ENCODE measurements at regions not wholly inside any gene's neighbourhood (a gene's known extent, or its start where the extent isn't known, plus 50 kb on each side); places are given as distances from the start of the nearest gene placed in this dataset.

DNA sequence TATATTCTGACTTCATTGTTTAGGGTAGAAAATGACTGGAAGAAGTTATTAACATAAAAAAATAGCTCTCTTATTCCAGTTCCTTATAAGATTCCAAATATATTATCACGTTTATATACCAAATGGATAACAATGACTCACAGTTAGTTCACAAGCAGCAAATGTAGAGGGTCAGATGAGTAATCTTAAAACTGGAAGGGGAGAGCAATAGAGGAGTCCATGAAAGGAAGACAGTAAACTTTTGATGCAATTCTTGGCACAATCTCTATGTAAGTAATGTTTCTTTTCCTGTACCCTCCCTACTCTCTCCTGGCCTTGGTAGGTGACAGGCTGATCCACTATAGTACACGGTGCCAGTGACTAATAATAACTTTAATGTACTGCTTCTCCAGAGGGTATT, 259.0 kb upstream of the TRPC5 start:
- Mint-ChIP-seq H3K36me3 (ENCODE audit: insufficient read depth) (peaks cover 11% of the 10 kb centered on the region), H3K4me3 (ENCODE audit: low read depth) (no peak overlapping the region), H3K9me3 (ENCODE audit: low read depth) (peaks cover 23% of the 10 kb centered on the region), H3K27me3 (no peaks in the 10 kb centered on the region), H3K27ac (no peak overlapping the region), H3K4me1 (ENCODE audit: low read depth) (peaks cover 7% of the 10 kb centered on the region)
- no peak for DNase-seq (ENCODE audit: low spot score, unreplicated experiment)
- TF ChIP-seq, protein P1, sequence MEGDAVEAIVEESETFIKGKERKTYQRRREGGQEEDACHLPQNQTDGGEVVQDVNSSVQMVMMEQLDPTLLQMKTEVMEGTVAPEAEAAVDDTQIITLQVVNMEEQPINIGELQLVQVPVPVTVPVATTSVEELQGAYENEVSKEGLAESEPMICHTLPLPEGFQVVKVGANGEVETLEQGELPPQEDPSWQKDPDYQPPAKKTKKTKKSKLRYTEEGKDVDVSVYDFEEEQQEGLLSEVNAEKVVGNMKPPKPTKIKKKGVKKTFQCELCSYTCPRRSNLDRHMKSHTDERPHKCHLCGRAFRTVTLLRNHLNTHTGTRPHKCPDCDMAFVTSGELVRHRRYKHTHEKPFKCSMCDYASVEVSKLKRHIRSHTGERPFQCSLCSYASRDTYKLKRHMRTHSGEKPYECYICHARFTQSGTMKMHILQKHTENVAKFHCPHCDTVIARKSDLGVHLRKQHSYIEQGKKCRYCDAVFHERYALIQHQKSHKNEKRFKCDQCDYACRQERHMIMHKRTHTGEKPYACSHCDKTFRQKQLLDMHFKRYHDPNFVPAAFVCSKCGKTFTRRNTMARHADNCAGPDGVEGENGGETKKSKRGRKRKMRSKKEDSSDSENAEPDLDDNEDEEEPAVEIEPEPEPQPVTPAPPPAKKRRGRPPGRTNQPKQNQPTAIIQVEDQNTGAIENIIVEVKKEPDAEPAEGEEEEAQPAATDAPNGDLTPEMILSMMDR (IDR thresholded peaks at IDR 0.05; ENCODE audit: unreplicated experiment): no peak

DNA sequence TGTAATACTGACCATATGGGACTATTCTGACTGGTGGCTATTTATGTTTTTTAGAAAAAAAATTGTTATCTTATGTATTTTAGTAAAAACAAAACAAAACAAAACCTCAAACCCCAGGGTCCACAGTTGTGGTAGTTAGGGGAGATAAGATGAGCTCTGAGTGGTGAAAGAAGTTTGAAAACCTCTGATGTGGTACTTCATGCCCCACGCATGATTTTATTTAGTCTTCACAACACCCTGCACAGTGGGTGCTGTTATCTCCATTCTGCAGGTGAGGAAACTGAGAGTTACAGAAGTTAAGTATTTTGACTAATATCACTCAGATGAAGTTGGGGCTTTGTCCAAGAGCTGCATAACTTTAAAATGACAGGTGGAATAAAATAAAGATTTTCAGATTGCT, 230.6 kb upstream of the TRPC5 start:
- Mint-ChIP-seq H3K4me3 (ENCODE audit: low read depth) (no peak overlapping the region), H3K4me1 (ENCODE audit: low read depth) (no peaks in the 10 kb centered on the region), H3K36me3 (ENCODE audit: insufficient read depth) (no peaks in the 10 kb centered on the region), H3K27ac (no peak overlapping the region), H3K9me3 (ENCODE audit: low read depth) (no peaks in the 10 kb centered on the region), H3K27me3 (no peaks in the 10 kb centered on the region)
- no peak for DNase-seq (ENCODE audit: low spot score, unreplicated experiment)
- TF ChIP-seq, protein P1 (IDR thresholded peaks at IDR 0.05; ENCODE audit: unreplicated experiment): no peak

DNA sequence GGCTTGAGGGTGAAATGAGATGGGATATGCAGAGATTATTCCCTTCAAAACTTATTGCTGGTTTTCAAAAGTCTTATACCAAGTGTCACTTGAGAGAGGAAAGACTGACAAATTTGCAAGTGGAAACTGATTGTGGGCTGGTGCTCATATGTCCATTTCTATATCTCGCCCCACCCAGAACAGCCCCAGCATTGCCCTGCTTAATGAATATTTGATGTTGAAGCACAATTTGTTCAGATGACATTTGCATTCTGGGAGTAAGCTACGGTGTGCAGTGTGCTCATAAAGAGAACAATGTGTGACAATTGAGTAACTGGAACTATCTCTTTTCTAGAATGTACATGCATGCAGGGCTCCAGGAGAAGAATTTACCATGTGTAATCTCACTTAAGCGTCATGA, 223.5 kb upstream of the TRPC5 start:
- H3K27me3 Mint-ChIP-seq: no peaks in the 10 kb centered on the region
- no peaks in the 10 kb centered on the region for H3K9me3 Mint-ChIP-seq (ENCODE audit: low read depth)
- H3K27ac Mint-ChIP-seq: no peak overlapping the region
- no peak overlapping the region for H3K4me3 Mint-ChIP-seq (ENCODE audit: low read depth)
- no peaks in the 10 kb centered on the region for H3K36me3 Mint-ChIP-seq (ENCODE audit: insufficient read depth)
- TF ChIP-seq, protein P1 (IDR thresholded peaks at IDR 0.05; ENCODE audit: unreplicated experiment): no peak
- H3K4me1 Mint-ChIP-seq (ENCODE audit: low read depth): no peaks in the 10 kb centered on the region
- no peak for DNase-seq (ENCODE audit: low spot score, unreplicated experiment)

DNA sequence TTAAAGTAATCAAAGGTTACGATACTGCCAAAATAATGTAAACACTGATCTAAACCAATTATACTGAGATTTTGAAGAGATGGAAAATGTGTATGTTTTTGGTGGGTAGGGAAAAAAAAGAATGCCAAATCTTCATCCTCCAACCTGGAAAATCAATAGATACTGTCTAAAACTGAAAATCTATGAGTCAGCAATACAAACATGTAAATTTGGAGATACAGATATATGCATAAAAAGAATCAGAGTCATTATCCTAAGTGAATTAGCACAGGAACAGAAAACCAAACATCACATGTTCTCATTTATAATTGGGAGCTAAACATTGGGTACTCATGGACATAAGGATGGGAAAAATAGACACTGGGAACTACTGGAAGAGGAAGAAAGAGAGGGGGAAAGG, 197.4 kb upstream of the TRPC5 start:
- DNase-seq (ENCODE audit: low spot score, unreplicated experiment): no peak
- Mint-ChIP-seq H3K4me3 (ENCODE audit: low read depth) (no peak overlapping the region), H3K27ac (no peak overlapping the region), H3K9me3 (ENCODE audit: low read depth) (peaks cover 4% of the 10 kb centered on the region), H3K27me3 (no peaks in the 10 kb centered on the region), H3K4me1 (ENCODE audit: low read depth) (peaks cover 2% of the 10 kb centered on the region), H3K36me3 (ENCODE audit: insufficient read depth) (no peaks in the 10 kb centered on the region)
- TF ChIP-seq, protein P1 (IDR thresholded peaks at IDR 0.05; ENCODE audit: unreplicated experiment): no peak

DNA sequence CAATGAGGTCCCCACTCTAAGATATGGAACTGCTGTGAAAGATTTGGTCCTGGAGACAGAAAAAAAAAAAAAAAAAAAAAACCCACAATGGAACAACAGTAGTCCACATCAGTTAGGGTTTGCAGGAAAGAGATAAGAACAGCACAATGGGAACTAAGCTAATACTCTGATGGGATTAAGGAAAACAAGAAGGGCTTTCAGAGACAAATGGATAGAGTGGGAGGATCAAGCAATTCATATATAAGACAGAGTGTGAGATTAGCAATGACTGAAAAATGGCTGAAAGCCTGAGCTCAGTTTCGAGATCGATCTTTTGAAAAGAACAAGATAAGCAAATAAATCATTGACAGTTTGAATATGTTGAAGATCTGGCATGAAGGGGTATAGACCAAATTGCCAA, 188.4 kb upstream of the TRPC5 start:
- no peak overlapping the region for H3K27ac Mint-ChIP-seq
- H3K4me3 Mint-ChIP-seq (ENCODE audit: low read depth): no peak overlapping the region
- TF ChIP-seq, protein P1 (IDR thresholded peaks at IDR 0.05; ENCODE audit: unreplicated experiment): no peak
- no peaks in the 10 kb centered on the region for H3K36me3 Mint-ChIP-seq (ENCODE audit: insufficient read depth)
- no peaks in the 10 kb centered on the region for H3K9me3 Mint-ChIP-seq (ENCODE audit: low read depth)
- no peak for DNase-seq (ENCODE audit: low spot score, unreplicated experiment)
- H3K4me1 Mint-ChIP-seq (ENCODE audit: low read depth): peaks cover 22% of the 10 kb centered on the region
- no peaks in the 10 kb centered on the region for H3K27me3 Mint-ChIP-seq

Measured in progenitor cell of endocrine pancreas (in vitro differentiated cells).